Ishikawa (cell line): ENCODE measurements at regions not wholly inside any gene's neighbourhood (a gene's known extent, or its start where the extent isn't known, plus 50 kb on each side); places are given as distances from the start of the nearest gene placed in this dataset.

Source experiments
- CEBPB ChIP-seq: IDR thresholded peaks from 2 replicates; pipeline ENCODE4 v1.6.1; 2012
- CREB1 ChIP-seq: IDR thresholded peaks from 2 replicates; pipeline ENCODE4 v1.6.1; 2012; ENCODE audit warnings: low read depth
- EGR1 ChIP-seq: IDR thresholded peaks from 2 replicates; pipeline ENCODE4 v1.6.1; 2012
- EP300 ChIP-seq: IDR thresholded peaks from 2 replicates; pipeline ENCODE4 v1.6.1; 2012; ENCODE audit warnings: borderline replicate concordance
- FOXM1 ChIP-seq: IDR thresholded peaks from 2 replicates; pipeline ENCODE4 v1.6.1; 2012; ENCODE audit warnings: low read depth, borderline replicate concordance
- MAX ChIP-seq: IDR thresholded peaks from 2 replicates; pipeline ENCODE4 v1.6.1; 2012
- NFIC ChIP-seq: IDR thresholded peaks from 2 replicates; pipeline ENCODE4 v1.6.1; 2012
- RAD21 ChIP-seq: IDR thresholded peaks from 2 replicates; pipeline ENCODE4 v1.6.1; 2012; ENCODE audit warnings: low read depth
- REST ChIP-seq: IDR thresholded peaks from 2 replicates; pipeline ENCODE4 v1.6.1; 2012; ENCODE audit warnings: low read depth, mild to moderate bottlenecking
- TAF1 ChIP-seq: IDR thresholded peaks from 2 replicates; pipeline ENCODE4 v1.6.1; 2012; ENCODE audit warnings: low read depth, mild to moderate bottlenecking
- TCF12 ChIP-seq: IDR thresholded peaks from 2 replicates; pipeline ENCODE4 v1.6.1; 2012; ENCODE audit warnings: low read depth
- TEAD4 ChIP-seq: IDR thresholded peaks from 2 replicates; pipeline ENCODE4 v1.6.1; 2012
- USF1 ChIP-seq: IDR thresholded peaks from 2 replicates; pipeline ENCODE4 v1.6.1; 2012
- YY1 ChIP-seq: IDR thresholded peaks from 2 replicates; pipeline ENCODE4 v1.6.1; 2012; ENCODE audit warnings: low read depth
- ZBTB7A ChIP-seq: IDR thresholded peaks from 2 replicates; pipeline ENCODE4 v1.6.1; 2012; ENCODE audit warnings: low read depth

GRCh38 chr5:143691287-143691944 lies 120.5 kb upstream of the HMHB1 start:
- no peak for TF ChIP-seq TAF1
- no peak for TF ChIP-seq TCF12
- TF ChIP-seq RAD21 = no peak
- TF ChIP-seq TEAD4 = no peak
- TF ChIP-seq CEBPB = no peak
- TF ChIP-seq FOXM1 = no peak
- no peak for TF ChIP-seq USF1
- TF ChIP-seq MAX = no peak

- TF ChIP-seq FOXM1 (no peak), CREB1 (no peak), TEAD4 (no peak), RAD21 (no peak), EGR1 (no peak), USF1 (no peak), MAX (no peak), ZBTB7A (no peak), REST (no peak), YY1 (no peak), TAF1 (no peak), TCF12 (no peak), EP300 (no peak), CEBPB (no peak), NFIC (no peak)
Measured at GRCh38 chr5:143687604-143688003, 124.4 kb upstream of the HMHB1 start.

- peak; percentile 41 for TF ChIP-seq RAD21
- no peak for TF ChIP-seq MAX
Measured at GRCh38 chr5:143685246-143685815, 126.6 kb upstream of the HMHB1 start.

- no peak for TF ChIP-seq USF1
- no peak for TF ChIP-seq RAD21
- TF ChIP-seq EP300 = no peak
- no peak for TF ChIP-seq CEBPB
- no peak for TF ChIP-seq TEAD4
- TF ChIP-seq TAF1 = no peak
- no peak for TF ChIP-seq ZBTB7A
- no peak for TF ChIP-seq YY1
- no peak for TF ChIP-seq TCF12
- TF ChIP-seq CREB1 = no peak
- no peak for TF ChIP-seq NFIC
- TF ChIP-seq REST = no peak
- no peak for TF ChIP-seq FOXM1
- TF ChIP-seq MAX = no peak
- no peak for TF ChIP-seq EGR1
Measured at GRCh38 chr5:143683459-143683858, 128.5 kb upstream of the HMHB1 start.

GRCh38 chr5:143682929-143683386 lies 129.0 kb upstream of the HMHB1 start:
- no peak for TF ChIP-seq MAX
- no peak for TF ChIP-seq TAF1
- TF ChIP-seq FOXM1 = no peak
- TF ChIP-seq EP300 = no peak
- no peak for TF ChIP-seq CEBPB
- no peak for TF ChIP-seq REST
- no peak for TF ChIP-seq TEAD4
